Gastroesophageal sphincter (tissue), 2 donors: ENCODE measurements at regions not wholly inside any gene's neighbourhood (a gene's known extent, or its start where the extent isn't known, plus 50 kb on each side); places are given as distances from the start of the nearest gene placed in this dataset.

ENCODE experiments used
- EP300 ChIP-seq: sonication (generic); formaldehyde crosslinking; IDR thresholded peaks from one replicate; pipeline ENCODE4 v1.6.1; 2017; ENCODE audit warnings: antibody characterized with exemption, mild to moderate bottlenecking
- POLR2AphosphoS5 ChIP-seq: sonication (generic); formaldehyde crosslinking; IDR thresholded peaks from one replicate; pipeline ENCODE4 v1.6.1; 2017; ENCODE audit warnings: antibody characterized with exemption

DNA sequence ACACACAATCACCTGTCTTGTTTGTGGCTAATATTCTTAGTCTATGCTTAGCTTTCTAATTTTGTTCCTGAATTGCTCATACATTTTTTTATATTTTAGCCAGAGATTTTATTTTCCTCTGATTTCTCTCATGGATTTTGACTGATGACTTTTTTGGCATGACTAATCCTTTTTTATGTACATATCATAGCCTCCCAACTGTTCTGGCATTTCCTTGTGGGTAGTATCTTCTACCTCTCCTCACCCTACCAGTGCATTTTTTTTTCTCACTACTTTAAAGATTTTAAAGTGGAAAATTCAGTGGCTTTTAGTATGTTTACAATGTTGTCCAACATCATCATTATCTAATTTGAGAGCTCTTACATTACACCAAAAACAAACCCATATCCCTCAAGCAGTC is 84.4 kb upstream of the TENM4 start:
- no peak for TF ChIP-seq POLR2AphosphoS5
- TF ChIP-seq EP300: no peak
